ENCODE measurements at regions not wholly inside any gene's neighbourhood (a gene's known extent, or its start where the extent isn't known, plus 50 kb on each side); places are given as distances from the start of the nearest gene placed in this dataset.

GRCh38 chr15:98398056-98398455 is 250.3 kb upstream of the IGF1R start:
- TF ChIP-seq, protein P1, sequence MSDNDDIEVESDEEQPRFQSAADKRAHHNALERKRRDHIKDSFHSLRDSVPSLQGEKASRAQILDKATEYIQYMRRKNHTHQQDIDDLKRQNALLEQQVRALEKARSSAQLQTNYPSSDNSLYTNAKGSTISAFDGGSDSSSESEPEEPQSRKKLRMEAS (IDR thresholded peaks at IDR 0.05; ENCODE audit: insufficient read depth, insufficient read length) = no peak
- TF ChIP-seq POLR2A (IDR thresholded peaks at IDR 0.05; ENCODE audit: low read depth, low read length) (no peak), POLR2AphosphoS5 (IDR thresholded peaks at IDR 0.05; ENCODE audit: insufficient read depth, low read depth, low read length) (no peak), EZH2 (IDR thresholded peaks at IDR 0.05; ENCODE audit: borderline replicate concordance, low read depth, low read length, severe bottlenecking) (no peak)
- TF ChIP-seq, protein P2, sequence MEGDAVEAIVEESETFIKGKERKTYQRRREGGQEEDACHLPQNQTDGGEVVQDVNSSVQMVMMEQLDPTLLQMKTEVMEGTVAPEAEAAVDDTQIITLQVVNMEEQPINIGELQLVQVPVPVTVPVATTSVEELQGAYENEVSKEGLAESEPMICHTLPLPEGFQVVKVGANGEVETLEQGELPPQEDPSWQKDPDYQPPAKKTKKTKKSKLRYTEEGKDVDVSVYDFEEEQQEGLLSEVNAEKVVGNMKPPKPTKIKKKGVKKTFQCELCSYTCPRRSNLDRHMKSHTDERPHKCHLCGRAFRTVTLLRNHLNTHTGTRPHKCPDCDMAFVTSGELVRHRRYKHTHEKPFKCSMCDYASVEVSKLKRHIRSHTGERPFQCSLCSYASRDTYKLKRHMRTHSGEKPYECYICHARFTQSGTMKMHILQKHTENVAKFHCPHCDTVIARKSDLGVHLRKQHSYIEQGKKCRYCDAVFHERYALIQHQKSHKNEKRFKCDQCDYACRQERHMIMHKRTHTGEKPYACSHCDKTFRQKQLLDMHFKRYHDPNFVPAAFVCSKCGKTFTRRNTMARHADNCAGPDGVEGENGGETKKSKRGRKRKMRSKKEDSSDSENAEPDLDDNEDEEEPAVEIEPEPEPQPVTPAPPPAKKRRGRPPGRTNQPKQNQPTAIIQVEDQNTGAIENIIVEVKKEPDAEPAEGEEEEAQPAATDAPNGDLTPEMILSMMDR (IDR thresholded peaks at IDR 0.05; ENCODE audit: extremely low read depth in 1 of 2, insufficient read depth in 1 of 2, low read depth in 1 of 2, low read length in 2 of 2) = no peak
